AG09319 (cell line): ENCODE measurements at regions not wholly inside any gene's neighbourhood (a gene's known extent, or its start where the extent isn't known, plus 50 kb on each side); places are given as distances from the start of the nearest gene placed in this dataset.

ENCODE experiments used
- DNase-seq: peaks from one replicate; pipeline ENCODE4 v3.0.0-alpha.2; 2010; ENCODE audit warnings: low read depth; ENCODE audit errors: extremely low read depth
- TF ChIP-seq, protein P1 (sequence below): IDR thresholded peaks from 2 replicates; pipeline ENCODE4 v1.5.1; 2011; ENCODE audit warnings: low read depth, mild to moderate bottlenecking, inconsistent platforms, low read length, moderate library complexity

DNA sequence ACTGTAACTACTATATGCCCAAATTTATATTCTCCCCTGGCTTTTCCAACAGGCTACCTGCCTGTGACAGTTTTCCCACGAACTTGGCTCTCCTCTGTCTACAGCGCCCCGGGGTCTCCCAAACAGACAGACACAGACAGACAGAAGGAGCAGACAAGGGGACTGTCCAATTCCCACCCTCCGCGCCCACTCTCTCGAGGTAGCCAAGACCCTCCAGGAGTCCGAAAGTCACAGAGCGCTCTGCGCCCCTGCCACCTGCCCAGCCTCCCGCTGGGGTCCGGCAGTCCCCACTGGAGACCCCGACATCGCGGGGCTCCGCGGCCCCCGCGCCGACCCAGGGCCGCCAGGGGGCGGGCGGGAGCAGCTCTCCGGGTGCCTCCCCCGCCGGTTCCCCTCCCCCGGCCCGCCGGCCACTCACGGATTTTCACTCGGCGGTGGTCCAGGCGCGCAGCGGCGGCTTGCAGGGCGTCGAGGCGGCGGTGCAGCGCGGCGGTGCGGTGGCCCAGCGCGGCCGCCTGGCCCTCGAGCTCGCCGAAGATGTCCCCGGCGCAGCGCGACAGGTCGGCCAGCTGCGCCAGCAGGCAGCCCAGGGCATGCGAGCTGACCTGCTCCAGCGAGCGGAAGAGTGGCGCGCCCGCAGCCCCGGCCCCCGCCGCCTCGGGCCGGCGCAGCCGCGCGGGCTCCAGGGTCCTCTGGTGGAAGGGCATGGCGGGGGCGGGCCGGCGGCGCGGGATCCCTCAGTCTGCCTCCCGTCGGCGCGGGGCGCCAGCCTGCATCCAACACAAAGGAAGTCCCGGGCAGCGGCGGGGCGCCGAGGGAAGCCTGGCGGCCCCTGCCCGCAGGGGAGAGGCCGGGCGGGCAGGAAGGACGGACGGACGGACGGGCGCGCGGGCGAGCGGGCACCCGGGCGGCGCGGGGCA, 81.3 kb upstream of the CCDC28A start:
- TF ChIP-seq, protein P1, sequence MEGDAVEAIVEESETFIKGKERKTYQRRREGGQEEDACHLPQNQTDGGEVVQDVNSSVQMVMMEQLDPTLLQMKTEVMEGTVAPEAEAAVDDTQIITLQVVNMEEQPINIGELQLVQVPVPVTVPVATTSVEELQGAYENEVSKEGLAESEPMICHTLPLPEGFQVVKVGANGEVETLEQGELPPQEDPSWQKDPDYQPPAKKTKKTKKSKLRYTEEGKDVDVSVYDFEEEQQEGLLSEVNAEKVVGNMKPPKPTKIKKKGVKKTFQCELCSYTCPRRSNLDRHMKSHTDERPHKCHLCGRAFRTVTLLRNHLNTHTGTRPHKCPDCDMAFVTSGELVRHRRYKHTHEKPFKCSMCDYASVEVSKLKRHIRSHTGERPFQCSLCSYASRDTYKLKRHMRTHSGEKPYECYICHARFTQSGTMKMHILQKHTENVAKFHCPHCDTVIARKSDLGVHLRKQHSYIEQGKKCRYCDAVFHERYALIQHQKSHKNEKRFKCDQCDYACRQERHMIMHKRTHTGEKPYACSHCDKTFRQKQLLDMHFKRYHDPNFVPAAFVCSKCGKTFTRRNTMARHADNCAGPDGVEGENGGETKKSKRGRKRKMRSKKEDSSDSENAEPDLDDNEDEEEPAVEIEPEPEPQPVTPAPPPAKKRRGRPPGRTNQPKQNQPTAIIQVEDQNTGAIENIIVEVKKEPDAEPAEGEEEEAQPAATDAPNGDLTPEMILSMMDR = peak; percentile 45
- DNase-seq = peak; percentile 15

DNA sequence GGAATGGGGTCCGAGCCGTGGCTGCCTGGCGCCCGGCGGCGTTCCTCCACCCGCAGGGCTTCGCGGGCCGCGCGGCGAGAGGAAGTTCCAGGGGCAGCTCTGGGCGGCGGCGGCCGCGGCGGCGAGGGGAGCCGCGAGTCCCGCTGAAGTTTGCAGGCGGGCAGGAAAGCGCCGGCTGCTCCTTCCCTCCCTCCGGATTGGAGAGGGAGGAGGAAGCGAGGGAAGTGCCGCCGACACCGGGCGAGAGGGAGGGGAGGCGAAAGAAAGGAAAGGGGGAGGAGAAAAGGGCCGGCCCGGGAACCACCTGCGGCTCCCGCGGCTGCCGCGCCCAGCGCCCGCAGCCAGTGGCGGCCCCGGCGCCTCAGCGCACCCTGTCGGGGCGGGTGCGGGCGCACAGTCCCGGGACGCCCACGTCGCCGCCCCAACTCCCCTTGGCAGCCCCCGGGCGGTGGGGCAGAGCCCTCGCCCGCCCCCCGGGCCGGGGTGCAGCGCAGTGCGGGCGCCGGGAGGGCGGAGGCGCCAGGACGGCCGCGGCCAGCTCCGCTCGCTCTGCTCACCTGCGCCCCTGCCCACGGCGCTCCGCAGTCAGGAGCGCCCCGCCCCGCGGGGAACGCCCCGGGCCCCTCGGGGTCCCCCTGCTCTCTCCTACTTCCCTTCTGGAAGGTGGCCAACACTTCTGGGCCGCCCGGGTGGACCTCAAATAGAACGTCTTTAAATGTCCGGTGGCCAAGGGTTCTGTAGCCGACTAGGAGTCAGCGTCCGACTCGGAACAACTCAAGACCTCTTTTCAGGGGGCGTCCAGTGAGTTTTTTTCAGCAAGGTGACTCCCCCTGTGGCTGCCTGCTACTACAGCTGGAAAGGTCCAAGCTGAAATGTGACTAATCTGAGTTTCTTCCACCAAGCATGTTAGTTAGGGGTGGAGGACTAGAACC, 80.3 kb upstream of the CCDC28A start:
- no peak for DNase-seq
- TF ChIP-seq, protein P1 = no peak

DNA sequence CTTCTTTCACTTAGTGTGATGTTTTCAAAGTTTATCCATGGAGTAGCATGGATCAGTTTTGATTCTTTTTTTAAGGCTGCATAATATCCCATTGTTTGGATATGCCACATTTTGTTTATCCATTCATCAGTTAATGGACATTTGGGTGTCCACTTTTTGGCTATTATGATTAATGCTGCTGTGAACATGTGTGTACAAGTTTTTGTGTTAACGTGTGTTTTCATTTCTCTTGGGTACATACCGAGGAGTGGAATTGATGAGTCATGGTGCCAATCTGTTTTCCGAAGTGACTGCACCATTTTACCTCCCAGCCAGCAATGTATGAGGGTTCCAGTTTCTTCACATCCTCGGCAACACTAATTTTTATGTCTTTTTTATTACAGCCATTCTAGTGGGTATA, 78.4 kb upstream of the CCDC28A start:
- no peak for DNase-seq
- TF ChIP-seq, protein P1 = no peak

DNA sequence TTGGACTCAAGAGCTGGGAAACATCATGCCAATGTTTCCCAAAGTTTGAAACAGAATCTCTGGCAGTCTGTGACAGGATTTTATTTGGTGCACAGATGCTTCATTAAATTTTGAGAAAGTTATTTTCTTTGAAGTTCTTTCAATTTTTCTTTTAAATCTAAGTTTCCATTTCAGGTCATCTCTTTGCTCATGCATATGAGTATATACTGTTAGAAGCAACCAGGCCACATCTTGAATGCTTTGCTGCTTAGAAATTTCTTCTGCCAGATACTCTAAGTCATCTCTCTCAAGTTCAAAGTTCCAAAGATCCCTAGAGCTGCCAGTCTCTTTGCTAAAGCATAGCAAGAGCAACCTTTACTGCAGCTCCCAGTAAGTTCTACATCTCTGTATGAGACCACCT, 59.1 kb upstream of the CCDC28A start:
- DNase-seq = no peak
- TF ChIP-seq, protein P1 = no peak

DNA sequence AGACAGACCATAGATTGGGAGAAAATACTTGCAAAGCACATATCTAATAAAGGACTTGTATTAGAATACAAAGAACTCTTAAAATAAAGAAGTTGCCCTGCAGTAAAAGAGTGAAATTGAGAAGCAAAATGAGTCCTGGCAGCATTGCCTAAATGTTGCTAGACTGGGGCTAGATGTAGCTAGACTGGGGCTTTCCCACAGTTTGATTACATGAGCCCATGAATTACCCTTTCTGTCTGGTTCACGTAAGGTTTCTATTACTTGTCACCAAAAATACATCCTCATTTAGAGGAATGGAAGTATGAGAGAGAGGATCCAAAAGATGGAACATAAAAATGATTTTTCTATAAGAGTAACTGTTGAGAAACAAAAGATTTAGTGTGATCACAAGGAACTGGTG, 57.6 kb upstream of the CCDC28A start:
- TF ChIP-seq, protein P1 = no peak
- DNase-seq = no peak

DNA sequence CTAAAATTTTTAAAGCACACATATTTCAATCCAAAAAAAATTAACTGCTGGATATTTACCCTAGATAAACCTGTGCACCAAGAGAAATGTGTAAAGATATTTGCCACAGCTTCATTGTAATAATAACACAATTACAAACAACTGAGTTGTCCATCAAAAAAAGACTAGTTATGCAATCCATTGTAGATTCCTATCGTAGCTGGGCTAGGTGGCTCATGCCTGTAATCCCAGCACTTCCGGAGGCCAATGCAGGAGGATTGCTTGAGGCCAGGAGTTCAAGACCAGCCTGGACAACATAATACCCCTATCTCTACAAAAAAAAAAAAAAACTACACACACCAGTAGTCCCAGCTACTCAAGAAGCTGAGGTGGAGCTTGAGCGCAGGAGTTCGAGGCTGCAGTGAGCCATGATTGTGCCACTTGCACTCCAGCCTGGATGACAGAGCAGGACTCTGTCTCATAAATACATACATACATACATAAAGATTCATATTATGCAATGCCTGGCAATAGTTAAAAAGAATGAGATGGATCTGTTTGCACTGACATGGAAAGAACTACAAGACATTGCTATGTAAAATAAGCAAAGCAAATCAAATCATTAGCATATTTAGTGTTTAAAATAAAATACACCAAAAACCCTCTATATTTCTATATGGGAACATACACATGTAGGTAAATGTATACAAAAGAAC, 56.5 kb upstream of the CCDC28A start:
- no peak for DNase-seq
- TF ChIP-seq, protein P1 = no peak
